ENCODE measurements at regions not wholly inside any gene's neighbourhood (a gene's known extent, or its start where the extent isn't known, plus 50 kb on each side); places are given as distances from the start of the nearest gene placed in this dataset.

DNA sequence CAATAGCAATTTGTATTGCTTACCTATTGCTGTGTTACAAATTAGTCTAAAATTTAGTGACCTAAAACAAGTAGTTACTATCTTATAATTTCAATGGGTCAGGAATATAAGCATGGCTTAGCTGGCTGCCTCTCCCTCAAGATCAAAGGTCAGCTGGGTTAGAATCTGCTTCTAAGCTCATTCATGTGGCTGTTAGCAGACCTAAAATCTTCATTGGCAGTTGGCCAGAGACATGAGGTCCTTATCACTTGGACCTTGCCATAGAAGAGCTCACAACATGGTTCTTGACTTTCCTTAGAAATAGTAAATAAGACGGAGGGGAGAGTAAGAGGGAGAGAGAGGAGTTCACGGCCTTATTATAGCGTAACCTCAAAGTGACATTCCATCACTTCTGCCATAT, 468.0 kb downstream of the HTR7 start:
- TF ChIP-seq NFE2L2 (conservative IDR thresholded peaks at IDR 0.05; ENCODE audit: low read length) (no peak), ZC3H11A (IDR thresholded peaks at IDR 0.05) (no peak)
